ENCODE measurements at regions not wholly inside any gene's neighbourhood (a gene's known extent, or its start where the extent isn't known, plus 50 kb on each side); places are given as distances from the start of the nearest gene placed in this dataset.

DNA sequence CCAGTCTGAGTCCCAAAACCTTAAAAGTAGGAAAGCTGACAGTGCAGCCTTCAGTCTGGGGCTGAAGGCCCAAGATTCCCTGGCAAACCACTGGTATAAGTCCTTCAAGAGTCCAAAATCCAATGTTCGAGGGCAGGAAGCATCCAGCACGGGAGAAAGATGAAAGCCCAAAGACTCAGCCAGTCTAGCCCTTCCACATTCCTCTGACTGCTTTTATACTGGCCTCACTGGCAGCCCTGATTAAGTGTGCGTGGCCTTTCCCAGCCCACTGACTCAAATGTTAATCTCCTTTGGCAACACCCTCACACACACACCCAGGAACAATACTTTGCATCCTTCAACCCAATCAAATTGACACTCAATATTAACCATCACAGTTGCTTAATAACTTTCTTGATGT, 372.1 kb upstream of the CCDC196 start:
- DNase-seq (ENCODE audit: low read depth in 2 of 2) = no peak

DNA sequence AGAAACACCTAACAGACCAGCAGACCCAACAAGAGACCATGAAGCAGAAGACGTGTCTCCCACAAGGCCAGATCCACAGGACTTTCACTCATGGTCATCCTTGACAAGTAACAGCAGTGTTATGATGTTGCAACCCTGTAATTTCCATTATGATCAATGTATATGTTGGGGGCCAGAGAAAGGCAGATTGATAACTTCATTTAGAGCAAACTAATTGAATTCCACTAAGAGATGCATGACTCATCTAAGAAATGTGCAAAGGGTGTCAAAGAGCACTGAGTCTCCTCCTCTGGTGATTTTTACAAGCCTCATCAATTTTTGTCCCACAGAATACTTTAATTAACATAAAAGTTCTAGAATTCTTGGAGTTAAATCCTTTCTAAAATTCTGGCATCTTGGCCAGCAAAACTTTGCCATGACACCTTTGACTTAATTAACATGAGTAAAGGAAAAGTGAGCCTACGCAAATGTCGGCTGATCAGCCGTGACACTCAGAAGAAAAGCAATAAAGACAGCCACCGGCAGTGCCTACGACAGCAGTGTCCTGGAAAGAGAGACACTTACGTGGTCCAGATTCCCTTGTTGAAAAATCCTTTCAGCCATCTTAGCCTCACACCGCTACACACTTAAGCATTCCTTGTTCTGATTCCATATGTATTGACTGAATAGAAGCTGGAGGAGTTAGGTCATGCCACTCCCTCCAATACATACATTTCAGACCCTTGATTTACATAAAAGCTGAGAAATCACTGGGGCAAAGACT, 370.2 kb upstream of the CCDC196 start:
- no peak for DNase-seq (ENCODE audit: low read depth in 2 of 2)

DNA sequence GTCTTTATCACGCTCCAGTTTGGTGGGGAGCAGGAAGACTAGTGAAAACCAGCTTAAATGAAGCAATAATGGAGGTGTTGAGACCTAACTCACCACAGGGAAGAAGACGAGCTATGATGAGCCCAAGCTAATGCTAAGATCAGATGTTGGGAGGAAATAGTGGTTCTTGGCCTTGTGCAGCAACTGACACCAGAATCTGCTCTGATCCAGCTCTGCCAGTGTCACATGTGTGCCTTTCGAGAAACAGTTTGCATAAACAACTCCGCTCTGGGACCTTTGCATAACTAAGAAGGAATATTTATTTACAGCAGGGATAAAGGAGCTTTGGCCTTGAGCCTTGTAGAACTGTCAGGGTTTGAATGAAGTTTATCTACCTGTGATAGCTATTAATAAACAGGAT, 369.4 kb upstream of the CCDC196 start:
- no peak for DNase-seq (ENCODE audit: low read depth in 2 of 2)

DNA sequence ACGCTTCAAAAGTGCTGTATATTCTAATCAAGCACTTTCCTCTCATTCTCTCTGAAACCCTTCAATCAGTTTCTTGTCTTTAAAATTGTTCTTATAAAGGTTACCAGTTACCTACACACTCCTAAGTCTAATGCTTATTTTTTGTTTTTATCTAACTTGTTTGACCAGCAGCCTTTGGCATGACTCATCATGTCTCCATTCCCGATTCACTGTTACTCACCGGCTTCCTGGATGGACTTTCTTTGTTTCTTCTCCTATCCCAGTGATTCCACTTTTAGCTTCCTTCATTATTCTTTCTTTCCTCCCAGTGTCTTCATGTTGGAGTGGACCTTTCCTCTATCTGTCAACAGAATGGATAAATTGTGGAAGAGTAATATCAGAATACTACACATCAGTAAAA, 368.6 kb upstream of the CCDC196 start:
- DNase-seq (ENCODE audit: low read depth in 2 of 2) = no peak

DNA sequence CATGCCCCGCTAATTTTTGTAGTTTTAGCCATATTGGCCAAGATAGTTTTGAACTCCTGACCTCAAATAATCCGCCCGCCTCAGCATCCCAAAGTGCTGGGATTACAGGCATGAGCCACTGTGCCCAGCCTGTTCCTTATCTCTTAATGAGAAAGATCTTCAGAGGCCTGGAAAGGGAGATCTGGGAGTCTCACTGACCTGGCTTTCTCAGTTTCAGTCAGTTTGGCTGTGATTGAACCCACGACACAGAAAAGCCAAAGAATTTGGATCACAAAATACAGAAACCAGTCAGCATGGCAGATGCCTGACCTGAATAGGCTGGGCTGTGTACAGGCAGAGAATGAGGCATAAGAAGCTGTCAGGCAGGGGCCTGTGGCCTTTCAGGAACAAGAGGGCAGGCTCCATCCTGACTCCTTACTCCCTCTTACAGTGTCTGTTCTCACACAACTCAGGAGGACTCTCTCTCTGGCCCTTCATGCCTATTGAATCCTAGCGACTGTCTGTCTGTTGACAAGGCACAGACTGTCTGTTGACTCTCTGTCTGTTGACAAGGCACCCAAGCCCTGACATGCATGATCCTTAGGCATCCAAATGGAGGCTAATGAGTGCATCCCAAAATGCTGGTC, 366.5 kb upstream of the CCDC196 start:
- DNase-seq (ENCODE audit: low read depth in 2 of 2) = no peak

DNA sequence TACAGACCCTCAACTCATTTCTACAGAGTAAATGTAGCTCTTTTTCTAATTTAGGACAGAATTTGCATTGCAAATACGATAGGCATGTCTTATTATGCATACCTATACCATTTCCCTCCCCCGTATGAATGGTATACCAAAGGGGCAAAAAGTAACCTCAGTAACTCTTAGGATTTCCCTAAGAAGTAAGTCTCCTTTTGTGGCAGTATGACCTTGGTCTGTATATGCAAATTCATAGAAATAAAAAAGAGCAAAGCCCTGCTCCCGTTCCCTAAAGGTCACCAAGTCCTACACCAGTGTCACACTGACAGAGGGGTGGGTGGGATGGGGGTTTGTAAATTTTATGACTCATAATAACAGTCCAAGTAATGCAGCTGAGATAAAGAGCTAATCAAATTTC, 365.8 kb upstream of the CCDC196 start:
- DNase-seq (ENCODE audit: low read depth in 2 of 2) = no peak

DNA sequence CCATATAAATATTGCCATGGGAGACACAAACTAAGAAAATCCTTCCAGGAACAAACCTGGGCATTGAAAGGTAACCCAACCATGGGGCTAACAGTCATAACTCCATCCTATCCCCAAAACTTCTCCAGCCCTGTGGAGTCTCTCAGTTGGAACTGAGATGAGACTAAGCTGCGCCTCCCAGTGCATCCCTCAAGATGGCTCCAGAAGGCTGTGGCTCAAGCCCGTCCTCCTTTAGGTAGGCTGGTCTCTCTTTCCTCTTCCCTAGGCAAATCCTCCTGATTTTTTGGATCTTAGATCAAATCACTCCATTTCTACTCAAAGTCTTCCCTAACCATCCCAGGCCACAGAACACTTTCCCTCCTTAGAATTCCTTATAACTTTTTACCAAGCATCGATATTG, 364.3 kb upstream of the CCDC196 start:
- no peak for DNase-seq (ENCODE audit: low read depth in 2 of 2)

DNA sequence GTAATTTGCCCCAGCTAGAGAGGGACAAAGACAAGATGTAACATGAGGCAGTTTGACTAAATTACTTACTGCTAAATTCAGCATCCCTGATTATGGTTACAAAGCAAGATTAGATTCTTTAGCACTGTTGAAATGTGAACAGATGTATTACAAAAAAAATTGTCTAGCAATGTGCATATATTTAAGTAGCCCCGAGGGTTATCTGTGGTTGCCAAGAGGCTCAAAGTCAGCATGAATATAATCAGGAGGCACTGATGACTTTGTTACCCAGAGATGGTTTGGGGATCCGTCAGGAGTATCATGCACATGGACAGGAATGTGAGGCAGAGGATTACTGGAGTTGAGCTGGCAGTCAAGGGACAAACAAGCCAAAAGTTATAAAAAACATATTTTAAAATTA, 356.9 kb upstream of the CCDC196 start:
- no peak for DNase-seq (ENCODE audit: low read depth in 2 of 2)

DNA sequence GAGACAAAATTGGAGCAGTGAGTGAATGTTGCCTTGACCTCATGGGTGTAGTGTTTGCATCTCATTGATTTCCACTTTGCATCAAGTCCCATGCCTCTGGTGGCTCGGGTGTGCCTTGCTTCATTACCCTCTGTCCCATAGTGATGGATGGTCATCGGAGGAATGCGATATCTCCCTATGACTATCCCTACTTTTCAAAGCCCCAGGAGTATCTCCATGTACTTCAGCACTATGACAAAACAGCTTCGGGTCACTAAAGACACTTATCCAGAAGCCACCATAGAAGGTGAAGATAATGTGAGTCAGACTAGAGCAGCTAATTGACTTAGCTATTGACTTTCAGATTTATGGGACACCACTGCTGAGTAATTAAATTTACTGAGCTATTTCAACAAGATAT, 355.1 kb upstream of the CCDC196 start:
- DNase-seq (ENCODE audit: low read depth in 2 of 2) = no peak

DNA sequence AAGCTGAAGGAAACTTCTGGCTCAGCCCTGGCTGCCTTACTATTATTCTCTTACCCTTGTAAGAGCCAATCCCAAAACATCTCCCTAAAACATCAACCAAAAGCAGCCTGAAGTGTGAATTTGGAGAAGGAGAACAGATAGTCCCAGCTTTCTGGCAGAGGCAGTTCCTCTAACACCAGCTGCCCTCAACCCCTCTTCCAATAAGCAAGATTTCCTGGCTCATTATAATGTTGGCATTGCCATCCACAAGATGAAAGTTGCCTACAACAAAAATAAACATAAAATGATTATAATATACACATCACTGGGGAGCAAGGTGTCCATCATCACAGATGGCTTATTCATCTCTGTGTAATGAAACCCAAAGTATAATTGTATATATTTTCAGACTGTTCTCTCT, 352.5 kb upstream of the CCDC196 start:
- no peak for DNase-seq (ENCODE audit: low read depth in 2 of 2)

DNA sequence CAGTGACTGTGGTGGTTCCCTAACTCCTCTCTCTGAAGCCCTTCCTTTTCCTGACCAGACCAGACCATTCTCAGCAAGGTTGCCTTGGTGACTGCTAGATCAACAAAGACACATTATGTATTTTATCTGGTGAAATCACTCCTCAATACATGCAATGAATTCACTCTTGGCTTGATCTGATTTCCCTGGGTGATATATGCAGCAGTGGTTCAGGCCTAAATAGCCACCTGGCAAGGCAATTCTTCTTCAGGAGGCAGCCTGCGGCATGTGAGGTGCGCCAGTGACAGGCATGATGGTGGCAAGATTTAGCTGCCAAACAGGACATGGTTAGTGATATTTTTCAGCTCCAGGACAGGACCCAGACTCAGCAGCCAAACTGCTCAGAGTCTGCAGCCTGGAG, 350.3 kb upstream of the CCDC196 start:
- no peak for DNase-seq (ENCODE audit: low read depth in 2 of 2)

DNA sequence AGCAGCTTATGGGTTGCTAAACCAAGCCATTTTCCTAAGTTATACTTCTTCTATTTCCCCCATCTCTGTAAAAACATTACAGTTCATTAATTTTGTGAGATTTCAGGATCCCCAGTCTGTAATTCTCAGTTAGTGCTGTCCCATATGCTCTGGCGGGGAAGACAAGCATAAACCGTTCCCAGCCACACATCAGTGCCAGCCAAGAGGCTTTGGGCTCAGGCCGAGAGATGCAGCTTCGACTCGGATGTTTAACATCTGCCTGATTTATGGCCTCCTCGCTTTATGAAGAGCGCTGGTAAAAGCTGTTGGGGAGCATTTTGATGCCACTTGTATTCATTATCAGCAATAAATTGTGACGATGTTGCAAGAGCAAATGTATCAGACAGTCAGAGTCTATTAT, 349.1 kb upstream of the CCDC196 start:
- no peak for DNase-seq (ENCODE audit: low read depth in 2 of 2)

DNA sequence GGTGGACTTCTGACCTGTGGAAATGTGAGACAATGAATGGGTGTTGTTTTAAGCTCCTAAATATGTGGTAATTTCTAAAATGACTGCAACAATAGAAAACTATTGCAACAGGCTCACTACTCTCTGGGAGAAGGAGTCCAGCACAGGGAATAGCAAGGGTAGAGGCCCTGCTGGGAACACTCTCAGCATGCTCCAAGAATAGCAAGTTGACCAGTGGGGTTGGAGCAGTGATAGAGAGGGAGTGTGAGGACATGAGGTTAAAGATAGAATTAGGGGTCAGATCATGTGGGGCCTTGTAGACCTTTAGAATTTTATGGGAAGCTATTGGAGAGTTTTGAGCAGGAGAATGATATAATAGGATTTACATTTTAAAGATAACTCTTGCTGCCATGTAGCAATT, 346.7 kb upstream of the CCDC196 start:
- DNase-seq (ENCODE audit: low read depth in 2 of 2) = no peak

DNA sequence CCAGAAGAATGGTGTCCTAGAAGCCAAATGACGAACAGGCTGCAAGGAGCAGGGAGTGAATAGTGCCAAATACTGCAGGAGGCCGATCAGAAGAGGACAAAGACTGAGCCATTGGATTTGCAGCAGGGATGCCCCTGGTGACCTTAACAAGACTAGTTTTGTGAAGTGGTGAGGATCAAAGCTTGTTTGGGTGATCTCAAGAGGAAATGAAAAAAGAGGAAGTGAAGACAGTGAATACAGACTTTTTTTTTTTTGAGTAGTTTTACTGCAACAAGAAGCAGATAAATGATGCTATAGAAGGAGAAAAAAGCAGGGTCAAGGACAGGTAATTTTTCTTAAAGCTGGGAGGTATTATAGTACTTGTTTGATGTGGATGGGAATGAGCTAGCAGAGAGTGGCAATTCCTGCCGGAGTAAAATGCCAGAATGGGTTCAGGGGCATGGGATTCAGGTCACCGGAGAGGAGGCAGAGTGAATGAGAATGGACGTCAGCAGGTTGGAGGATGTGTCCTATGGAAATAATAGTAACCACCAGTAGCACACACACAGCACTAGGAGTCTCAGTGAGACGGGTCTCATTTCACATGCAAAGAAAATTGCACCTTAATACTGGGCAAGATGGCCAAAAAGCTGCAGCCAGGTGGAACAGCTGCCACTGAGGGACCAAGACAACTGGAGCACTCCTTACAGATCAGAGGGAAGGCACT, 345.8 kb upstream of the CCDC196 start:
- DNase-seq (ENCODE audit: low read depth in 2 of 2) = no peak

DNA sequence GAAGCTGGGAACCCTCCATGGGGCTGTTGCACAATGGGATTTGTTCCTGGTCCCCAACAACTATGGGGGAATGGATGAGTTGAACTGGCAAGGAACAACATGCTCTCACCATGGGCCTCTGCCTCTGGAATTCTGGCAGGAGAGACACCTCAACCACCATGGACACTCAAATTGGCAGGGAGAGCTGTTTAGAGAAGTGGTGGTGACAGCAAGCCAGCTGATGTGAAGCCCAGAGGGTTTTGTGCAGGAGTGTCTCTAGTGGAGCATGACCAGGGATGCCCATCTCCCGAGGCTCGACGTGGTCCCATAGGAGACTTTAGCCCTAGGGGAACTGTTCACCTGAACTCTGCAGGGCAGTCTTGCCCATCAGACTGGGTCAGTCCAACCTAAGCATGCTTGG, 345.2 kb upstream of the CCDC196 start:
- no peak for DNase-seq (ENCODE audit: low read depth in 2 of 2)

DNA sequence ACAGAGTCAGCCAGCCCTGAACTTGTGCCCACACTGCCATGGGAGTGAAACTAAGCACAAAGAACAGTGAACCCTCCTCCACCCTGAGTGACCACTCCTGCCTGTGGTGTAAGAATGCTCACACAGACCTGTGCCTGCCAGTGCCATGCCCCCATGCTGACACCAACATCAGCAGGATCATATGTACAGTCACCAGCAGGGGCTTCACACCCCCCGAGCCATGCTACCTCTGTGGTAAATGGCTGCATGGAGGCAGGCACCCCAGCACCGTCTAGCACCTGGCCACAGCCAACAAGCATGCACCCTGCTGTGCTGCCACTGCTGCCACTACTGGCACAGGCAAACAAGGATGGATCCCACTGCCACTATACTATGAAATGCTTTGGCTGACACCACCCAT, 344.4 kb upstream of the CCDC196 start:
- no peak for DNase-seq (ENCODE audit: low read depth in 2 of 2)

DNA sequence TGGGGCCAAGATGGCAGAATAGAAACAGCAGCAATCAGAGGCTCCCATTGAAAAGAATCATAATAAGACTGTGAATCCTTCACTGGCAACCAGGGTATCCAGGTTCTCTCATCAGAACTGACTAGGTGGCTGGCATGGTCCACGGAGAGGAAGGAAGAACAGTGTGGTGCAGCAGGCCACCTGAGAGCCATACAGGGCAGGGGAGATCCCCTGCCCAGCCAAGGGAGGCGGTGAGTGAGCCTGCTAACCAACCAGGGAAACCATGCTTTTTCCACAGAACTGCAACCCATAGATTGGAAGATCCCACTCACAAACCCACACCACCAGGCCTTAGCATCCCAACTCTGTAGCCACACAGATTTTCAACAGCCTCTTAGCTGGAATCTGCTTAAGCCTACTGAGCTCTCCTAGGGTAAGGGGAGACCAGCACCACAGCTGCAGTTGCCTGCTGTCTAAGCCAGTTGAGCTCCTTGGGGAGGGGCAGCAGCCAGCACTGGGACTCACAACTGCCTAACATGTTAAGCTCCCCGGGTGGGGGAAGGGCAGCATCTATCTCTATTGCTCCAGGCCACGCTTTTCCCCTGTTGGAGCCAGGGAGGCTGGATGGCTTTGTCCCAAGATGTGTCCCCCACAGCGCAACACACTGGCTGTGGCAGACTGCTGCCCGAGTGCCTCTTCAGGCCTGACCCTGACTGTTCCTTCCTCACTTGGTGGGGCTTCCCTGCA, 342.6 kb upstream of the CCDC196 start:
- no peak for DNase-seq (ENCODE audit: low read depth in 2 of 2)

DNA sequence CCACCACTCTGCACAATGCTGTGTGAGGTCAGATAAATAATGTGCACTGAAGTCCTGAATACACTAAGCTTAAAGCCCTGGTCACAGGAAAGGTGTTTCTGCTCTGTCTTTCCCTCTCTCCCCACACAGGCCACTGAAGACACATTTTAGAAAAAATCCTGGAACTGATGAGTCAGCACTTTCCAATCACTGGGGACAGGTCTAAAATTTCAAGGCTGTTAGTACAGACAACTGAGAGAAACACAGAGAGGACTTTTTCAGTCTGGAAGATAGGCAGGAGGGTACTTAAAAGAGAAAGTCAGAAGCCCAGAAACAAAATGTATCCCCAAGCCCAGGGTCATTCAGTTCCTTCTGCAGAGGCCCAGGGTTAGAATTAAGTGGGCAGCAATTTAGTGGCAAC, 333.9 kb upstream of the CCDC196 start:
- no peak for DNase-seq (ENCODE audit: low read depth in 2 of 2)

DNA sequence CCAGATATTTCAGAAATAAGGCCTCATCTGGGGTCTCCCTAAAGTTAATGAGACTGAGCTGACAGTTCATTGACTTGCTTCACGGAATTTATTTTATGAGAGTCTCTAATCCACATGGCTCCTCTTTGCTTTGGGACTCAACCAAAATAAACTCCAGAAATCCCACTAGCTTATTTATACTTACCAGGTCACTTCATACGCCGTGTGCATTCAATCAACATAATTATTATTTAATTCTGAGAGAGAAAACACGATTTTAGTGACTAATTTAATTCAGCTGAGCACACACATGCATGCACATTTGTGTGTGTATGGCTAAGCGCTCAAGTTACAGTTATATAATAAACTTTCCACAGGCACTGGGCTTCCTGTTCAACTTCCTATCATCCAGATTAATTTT, 333.4 kb upstream of the CCDC196 start:
- DNase-seq (ENCODE audit: low read depth in 2 of 2) = no peak

DNA sequence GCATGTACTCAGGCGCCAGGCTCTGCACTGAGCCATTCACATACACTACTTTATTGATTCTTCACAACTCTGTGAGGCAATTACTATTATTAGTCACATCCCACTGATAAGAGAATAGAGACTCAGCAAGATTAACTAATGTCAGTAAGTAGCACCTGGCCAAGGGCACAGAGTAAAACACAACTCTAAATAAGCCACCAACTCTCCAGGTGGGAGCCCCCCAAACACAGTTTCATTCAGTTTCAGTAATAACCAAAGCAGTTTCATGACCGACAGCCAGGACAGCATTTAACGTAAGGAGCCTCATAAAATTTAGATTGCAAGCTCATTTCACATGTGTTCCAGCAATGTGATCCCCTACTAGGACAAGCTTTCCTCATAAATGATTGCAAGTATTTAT, 323.1 kb upstream of the CCDC196 start:
- DNase-seq (ENCODE audit: low read depth in 2 of 2) = no peak

DNA sequence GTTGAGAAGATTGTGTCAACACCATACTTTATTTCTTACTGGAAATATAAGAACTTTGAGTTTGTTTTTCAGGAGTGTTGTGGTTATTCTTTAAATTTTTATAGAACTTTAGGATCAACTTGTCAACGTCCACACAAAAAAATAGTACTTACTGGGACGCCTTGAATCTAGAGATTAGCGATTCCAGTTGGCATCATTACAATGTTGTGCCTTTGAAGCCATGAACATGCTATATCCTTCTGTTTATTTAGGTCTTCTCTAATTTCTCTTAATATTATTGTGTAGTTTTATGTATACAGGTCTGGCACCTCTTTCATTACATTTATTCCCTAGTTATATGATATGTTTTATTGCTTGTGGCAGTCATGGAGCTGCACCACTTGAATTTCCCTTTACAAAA, 320.8 kb upstream of the CCDC196 start:
- DNase-seq (ENCODE audit: low read depth in 2 of 2) = no peak

DNA sequence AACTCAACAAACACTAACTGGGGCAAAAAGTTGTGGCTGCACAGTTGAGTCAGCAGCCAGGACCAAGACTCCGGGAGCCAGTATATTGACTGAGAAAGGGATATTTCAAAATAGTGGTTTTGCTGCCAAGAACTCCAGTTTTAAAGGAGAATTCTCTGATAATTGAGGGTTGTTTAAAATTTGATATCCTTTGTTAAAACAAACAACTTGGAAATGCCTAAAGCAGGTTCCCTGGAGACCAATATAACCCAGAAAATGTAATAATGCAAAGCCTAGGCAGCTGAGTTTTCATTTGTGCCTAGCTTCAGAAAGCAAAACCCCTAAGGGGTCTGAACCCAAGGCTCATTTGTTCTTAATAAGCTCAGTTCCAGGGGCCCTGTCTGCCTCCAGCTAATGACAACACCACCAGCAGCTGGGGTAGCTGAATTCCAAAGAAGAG, 311.7 kb upstream of the CCDC196 start:
- no peak for DNase-seq (ENCODE audit: low read depth in 2 of 2)

DNA sequence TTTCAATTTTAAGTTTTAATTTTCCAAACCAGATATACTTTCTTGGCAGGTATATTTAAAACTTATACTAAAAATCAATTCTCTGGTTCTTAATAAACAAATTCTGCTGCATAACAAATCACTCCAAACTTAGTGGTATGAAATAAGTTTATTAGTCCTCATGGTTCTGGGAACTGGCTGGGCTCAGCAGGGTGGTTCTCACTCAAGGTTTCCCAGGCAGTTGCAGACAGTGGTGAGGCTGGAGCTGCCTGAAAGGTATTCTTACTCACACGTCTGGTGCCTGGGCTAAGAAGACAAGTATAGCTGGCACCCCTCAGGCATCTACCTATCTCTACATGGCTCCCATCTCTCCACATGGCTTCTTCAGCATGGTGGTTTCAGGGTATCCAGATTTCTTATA, 308.2 kb upstream of the CCDC196 start:
- DNase-seq (ENCODE audit: low read depth in 2 of 2) = no peak
